Hematopoietic multipotent progenitor cell (in vitro differentiated cells): ENCODE measurements at regions not wholly inside any gene's neighbourhood (a gene's known extent, or its start where the extent isn't known, plus 50 kb on each side); places are given as distances from the start of the nearest gene placed in this dataset.
"Not testable (repeated sequence)": the region's sequence is repeated elsewhere in the genome, so short reads cannot be mapped to it uniquely, and the experiment has no call there.

ENCODE experiments used
- DNase-seq, 3 donors: peaks; one replicate each; pipeline ENCODE4 v3.0.0-alpha.2; 2011 to 2015; ENCODE audit warnings: low read depth in 2 of 3, low spot score in 2 of 3

DNA sequence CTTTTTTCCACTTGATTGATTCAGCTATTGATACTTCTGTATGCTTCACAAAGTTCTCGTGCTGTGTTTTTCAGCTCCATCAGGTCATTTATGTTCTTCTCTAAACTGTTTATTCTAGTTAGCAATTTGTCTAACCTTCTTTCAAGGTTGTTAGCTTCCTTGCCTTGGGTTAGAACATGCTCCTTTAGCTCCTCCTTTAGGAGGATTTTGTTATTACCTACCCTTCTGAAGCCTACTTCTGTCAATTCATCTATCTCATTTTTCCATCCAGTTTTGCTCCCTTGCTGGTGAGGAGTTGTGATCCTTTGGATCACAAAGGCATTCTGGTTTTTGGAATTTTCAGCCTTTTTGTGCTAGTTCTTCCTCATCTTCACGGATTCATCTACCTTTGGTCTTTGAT lies 344.7 kb upstream of the CLEC14A start:
- not testable (repeated sequence) for DNase-seq

DNA sequence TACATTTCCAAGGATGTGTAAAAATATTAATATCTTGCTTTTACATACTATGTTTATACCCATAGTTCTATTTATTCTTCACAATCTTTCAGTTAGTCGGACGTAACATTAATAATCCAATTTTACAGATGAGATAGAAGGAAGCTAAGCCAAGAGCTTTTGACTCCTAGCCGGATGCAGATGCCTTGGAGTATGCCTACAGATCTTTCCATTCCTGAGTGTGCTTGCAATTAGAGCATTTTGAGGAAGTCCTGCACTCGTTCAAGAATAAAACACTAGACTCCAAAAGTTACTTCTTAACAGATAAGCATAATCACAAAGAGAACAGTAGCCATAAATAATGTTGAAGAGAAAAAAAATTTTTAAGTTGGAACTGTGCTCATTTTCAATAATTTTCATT lies 337.6 kb upstream of the CLEC14A start:
- no peak for DNase-seq

DNA sequence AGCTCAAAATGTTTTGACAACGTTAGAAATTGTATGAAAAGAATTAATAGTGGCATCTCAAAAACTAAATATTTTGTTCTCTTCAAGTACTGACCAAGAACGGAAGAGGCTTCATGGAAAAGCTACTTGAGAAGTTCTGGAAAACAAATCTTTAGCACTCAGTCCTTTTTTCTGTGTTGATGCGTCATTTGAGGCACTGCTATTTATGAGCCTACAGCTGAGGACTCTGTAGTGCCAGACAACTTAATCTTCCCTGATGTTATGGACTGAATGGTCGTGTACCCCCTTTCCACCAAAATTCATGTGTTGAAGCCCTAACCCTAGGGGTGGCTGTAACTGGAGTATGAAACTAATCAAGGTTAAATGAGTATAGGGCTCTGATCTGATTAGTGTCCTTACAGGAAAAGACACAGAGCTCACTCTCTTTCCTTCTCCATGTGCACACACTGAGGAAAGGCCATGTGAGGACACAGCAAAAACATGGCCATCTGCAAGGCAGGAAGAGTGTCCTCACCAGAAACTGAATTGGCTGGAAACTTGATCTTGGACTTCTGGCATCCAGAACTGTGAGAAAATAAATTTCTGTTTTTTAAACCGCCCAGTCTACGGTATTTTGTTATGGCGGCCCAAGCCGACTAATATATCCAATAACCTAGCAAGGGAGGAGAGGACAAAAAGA lies 337.0 kb upstream of the CLEC14A start:
- no peak for DNase-seq

DNA sequence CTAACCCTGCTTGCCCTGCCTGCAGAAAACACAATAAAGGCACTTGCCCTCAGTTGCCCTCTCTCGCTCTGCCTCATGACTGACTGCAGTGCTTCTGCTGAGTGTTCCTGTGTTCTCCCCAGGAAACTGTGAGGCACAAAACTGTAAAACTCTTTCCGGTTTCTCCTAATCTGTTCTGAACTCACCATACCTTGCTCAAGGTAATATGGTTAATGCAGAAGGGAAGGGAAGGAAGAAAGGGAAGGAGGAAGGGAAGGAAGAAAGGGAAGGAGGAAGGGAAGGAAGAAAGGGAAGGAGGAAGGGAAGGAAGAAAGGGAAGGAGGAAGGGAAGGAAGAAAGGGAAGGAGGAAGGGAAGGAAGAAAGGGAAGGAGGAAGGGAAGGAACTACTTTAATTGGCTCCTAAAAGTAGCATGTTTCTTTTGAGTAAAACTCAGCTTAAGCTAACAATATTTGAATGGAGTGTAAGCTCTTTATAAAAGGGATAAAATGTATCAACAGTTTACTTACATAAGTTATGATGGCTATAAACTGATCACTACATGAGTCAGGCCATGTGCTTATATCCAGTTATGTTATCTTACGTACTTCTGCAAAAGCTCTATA lies 334.0 kb upstream of the CLEC14A start:
- DNase-seq, result no peak

DNA sequence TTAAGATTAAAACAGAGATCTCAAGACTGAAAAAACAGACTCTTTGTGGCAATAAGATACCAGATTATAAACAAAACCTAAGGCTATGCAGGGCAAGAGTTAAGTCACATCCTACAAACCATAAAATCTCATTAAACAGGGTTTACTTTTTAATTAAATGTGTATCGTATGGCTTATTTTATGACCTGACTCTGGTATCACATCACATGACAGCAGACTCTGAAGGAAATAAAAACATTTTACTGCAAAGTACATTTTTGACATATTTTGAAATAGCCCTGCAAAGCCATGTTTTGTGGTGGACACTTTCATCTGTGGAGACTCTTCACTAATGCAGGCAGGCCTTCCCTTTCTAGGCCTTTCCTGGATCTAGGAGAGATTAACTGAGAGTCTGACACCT lies 327.6 kb upstream of the CLEC14A start:
- no peak for DNase-seq

DNA sequence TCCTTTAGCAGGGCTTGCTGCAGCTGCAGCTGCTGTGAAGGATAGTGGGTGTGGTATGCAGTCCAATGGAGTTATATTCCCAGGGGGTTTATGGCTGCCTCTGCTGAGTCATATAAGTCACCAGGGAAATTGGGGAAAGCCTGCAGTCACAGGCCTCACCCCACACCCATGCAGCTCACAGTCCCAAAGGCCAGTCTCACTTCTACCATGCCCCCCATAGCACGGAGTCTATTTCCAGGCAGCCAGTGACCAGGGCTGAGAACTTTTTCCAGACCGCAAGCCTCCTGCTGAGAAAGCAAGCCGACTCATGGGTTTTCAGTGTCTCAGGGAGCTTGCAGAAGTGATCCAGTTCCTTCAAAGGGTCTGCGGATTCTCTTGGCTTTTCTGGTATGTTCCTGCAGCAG lies 322.4 kb upstream of the CLEC14A start:
- DNase-seq, result no peak

DNA sequence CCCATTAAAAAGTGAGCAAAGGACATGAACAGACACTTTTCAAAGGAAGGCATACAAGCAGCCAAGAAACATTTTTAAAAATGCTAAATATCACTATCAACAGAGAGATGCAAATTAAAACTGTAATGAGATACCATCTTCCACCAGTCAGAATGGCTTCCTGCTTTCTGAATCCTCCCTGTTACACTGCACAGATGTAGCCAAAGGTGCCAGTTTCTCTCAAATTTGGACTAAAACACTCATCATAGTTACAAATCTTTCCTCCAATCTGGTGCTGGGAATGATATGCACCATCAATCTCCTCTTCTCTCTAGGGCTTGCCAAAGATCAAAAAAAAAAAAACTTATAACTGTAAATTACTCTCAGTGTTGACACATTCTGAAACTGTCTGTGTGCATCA lies 311.8 kb upstream of the CLEC14A start:
- DNase-seq, result no peak

DNA sequence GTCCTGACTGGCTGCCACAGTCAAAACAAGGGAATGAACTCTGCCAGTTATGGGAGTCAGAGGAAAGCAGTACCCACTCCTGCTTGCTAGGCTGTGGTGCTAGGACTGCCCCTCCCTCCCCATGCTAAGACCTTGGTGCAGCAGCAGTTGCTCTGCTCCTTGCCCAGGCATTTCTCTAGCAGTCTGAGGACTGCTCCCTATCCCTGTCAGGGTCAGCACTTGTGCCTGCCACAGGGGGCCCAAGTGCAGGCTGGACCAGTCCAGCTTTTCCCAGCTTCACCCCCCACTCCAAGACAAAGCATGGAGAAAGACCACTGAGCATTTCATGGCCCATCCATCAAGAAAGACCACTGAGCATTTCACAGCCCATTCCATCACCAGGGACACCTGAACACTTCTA lies 305.8 kb upstream of the CLEC14A start:
- DNase-seq, result no peak

DNA sequence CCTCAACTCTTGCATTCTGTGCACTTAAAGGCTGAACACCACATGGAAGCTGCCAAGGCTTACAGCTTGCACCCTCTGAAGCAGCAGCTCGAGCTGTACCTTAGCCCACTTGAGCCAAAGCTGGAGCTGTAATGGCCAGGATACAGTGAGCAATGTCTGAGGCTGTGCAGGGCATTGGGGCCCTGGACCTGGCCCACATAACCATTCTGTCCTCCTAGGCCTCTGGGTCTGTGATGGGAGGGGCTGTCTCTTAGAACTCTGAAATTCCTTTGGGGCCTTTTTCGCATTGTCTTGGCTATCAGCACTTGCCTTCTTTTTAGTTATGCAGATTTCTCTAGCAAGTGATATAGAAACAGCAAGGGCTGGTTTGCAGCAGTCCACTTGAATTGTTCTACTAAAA lies 303.8 kb upstream of the CLEC14A start:
- DNase-seq, result no peak

DNA sequence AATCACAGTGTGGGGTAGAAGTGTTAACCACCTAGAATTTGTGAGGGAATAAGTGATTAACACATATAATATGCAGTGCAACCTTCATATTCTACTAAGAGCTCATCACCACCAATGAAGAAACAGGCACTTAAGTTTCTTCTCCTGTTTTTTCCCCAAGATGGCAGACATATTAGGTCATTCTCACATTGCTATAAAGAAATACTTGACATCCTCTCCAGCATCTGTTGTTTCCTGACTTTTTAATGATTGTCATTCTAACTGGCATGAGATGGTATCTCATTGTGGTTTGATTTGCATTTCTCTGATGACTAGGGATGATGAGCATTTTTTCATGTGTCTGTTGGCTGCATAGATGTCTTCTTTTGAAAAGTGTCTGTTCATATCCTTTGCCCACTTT lies 301.5 kb upstream of the CLEC14A start:
- not testable (repeated sequence) for DNase-seq

DNA sequence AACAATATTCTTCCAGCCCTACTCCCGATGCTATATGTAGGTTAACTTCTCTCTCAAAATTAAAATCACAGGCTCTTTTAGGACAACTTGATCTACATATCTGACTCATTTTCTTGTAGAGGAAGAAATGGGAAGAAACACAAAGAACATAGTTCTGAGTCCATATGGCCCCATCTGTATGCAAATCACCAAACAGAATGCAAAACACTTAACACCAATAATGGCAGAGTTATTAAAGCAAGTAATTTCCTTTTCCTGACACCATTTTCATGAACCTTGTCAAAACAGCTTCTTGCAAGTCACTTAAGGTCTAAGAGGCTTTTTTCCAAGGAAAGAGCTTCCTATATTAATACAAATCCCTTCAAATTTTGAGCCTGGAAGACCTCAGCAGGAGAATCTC lies 300.4 kb upstream of the CLEC14A start:
- DNase-seq, result no peak

DNA sequence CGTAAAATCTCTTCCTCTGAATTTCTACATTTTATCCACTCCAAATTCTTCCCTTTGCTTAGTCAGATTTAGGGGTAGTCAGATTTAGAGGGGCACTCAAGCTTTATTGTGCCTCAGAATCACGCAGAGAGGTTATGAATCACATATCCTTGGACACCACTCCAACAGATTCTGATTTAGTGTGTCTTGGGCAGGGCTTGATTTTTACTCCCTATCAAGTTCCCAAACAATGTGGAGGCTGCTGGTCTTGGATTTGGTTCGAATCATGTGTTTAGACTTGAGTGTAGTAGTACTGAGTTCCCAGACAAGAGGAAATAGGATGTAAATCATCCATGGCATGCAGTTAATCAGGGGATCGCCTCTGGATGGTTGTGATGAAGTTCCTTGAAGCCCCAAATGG lies 298.1 kb upstream of the CLEC14A start:
- DNase-seq, result no peak

DNA sequence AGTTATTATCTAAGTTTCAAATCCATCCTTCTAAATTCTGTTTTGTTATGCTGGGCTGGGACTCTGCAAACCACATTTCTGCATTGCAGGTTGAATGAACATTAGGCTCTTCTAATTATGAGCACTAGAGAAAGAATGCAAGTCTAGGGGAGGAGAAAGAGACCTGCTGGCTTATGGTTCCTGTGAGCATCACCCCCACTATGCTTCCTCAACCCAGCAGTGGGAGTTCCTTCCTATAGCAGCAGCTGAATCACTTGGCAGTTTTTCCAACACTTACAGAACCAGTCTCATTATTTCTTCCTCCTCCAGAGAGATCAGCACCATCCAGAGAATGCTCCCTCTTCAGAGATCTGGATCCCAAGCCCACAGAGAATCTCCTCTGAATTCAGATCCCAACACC lies 297.7 kb upstream of the CLEC14A start:
- no peak for DNase-seq

DNA sequence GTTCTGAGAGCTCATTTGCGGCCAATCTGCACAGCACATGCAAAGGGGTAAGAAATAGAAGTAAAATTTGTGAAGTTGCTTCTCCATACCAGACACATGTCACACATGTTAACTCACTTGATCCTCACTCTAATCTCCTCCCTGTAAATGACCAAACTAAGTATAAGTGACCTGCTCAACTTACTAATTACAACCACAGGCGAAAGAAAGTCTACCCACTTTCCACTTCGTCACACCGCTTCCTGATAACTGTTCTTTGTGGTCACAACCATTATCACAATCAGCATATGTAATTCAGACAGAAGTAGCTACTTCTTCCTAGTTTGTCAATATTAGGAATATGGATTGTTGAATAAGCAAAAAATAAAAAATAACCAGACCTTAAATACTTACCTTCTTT lies 293.7 kb upstream of the CLEC14A start:
- DNase-seq, result peak in 2 of 3 donors; percentile 9 to 52

DNA sequence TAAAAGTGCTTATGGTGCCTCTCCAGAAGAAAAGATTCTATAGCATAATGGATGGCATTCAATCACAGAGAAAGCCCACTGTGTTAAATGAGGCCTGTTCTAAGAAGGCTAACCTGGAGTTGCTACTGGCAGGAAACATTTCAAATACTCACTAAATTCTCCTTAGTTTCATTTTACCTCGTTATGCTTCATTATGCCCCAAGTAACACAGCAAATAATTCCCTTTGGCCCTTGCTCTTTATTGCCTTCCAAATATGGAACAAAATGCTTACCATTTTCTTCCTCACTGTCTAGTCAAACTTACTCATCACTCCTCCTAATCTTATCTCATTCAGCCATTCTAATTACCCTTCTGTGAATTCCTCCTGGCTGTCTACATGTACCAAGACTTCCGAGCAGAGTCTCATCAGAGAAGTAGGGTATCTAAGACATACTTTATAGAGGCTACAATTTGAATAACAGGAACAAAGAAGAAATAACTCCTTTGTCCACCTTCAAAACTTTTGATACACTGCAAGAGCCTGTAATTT lies 292.1 kb upstream of the CLEC14A start:
- no peak for DNase-seq

DNA sequence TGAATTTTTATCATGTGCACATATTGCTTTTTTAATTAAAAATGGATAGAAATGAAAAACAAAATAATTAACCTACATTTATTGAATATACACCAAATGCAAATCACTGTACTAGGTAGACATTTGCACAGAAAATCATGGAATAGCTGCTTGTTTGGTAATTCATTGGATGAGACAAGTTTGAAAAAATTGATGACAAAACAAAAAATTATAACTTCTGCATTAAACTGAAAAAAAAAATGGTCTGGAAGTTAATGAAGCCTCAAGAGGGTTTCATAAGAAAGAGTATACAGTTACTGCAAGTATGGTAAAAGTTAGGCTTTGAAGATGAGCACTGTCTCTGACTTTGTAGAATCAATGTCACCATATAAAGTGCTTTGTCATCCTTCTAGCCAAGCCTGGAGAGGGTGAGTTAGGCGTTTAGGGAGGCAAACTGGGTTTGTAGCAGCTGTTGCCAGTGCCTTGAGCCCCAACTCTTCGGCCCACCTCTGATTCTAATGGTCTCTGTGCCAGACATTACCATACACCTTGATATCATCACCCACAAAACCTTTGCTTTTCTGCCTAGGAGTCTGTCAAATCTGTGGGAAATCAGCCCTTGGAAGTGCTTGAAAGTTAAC lies 291.1 kb upstream of the CLEC14A start:
- DNase-seq, result no peak

DNA sequence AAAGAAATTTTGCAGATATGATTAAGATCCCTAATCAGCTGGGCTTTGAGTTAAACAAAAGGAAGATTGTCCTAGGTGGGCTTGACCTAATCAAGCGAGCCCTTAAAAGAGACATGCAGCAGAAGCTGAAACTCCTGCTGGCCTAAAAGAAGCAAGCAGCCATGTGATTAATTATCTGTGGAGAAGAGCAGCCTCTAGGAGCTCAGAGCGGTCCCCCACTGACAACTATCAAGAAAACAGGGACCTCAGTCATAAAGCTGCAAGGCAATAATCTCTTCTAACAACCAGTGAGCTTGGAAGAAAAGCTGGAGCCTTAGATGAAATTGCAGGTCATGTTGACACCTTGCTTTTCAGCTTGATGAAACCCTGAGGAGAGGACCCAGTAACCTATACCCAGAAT lies 288.9 kb upstream of the CLEC14A start:
- DNase-seq, result no peak

DNA sequence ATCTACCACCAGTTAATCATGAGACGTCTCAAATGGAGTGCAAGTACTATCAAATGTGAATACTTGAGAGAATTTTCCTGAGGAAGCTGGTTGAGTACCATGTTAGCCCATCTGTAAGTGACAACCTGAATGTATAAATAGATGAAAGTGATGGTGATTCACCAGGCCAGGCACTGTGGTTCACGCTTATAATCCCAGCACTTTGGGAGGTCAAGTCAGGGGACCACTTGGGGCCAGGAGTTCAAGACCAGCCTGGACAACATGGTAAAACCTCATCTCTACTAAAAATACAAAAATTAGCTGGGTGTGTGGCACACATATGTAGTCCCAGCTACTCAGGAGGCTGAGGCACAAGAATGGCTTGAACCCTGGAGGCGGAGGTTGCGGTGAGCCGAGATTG lies 288.0 kb upstream of the CLEC14A start:
- not testable (repeated sequence) for DNase-seq

DNA sequence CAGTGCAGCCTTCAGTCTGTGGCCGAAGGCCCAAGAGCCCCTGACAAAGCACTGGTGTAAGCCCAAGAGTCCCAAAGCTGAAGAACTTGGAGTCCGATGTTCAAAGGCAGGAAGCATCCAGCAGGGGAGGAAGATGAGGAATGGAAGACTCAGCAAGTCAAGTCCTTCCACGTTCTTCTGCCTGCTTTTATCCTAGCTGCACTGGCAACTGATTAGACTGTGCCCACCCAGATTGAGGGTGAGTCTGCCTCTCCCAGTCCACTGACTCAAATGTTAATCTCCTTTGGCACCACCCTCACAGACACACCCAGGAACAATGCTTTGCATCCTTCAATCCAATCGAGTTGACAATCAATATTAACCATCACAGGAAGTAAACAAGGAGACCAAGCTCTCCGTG lies 282.2 kb upstream of the CLEC14A start:
- not testable (repeated sequence) for DNase-seq

DNA sequence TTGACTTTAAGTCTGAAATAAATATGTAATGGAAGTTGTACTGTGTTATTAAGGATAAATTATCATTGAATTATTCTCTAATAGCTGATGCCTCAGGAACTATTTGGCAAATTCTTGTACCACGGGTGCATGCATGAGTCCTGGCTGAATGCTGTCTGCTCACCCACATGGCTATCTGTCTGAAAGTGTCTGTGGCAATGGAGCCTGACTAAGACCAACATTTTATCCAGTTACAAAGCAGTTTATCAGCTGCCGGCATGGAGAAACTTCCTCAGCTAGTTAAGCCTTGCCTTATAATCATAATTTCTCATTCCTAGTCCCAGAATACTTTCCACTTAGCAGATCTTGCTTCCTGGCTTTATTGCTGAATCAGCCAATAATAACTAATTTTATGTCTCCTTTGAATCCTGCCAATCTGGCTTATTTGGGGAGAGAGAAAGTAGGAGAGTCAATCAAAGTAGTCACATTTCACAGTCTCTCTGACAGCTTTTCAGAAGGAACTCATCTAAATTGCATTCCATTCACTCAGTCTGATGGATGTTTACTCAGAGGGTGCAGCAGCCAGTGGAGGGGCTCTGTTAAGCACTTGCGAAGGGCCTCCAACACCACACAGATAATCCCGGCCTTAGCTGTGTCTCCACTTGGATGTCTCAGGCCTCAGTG lies 280.6 kb upstream of the CLEC14A start:
- DNase-seq, result no peak

DNA sequence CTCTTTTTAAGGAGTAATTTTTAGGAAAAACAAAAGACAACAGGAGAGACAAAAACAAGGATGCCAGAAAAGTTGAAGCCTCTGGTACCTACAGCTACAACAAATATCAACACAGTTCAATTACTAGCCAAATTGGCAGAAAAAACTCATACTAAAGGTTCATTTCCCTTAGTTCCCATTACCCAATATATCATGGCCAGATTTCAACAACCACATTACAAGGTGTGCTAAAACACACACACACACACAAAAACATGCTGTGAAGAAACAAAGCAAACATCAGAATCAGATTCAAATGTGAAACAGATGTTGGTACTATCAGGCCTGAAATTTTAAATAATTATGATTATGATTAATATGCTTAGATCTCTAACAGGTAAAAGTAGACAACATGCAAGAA lies 272.7 kb upstream of the CLEC14A start:
- DNase-seq, result no peak

DNA sequence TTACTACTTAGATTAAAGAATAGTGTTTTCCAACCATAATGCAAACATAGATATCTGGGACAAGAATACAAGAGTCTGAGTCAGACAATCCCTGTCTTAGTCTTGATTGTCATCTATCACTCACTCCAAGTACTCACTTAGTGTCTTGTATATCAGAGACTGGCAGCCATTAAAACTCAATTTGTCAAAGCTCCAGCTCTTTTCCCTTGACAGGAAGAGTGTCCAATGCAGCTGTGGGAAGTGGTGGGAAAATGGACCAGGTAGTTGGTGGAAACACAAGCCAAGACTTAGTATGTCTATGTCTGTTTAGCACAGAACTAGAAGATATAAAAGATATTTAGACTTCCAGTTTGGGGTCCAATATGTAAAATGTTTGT lies 271.6 kb upstream of the CLEC14A start:
- no peak for DNase-seq
